Right renal cortex interstitium (tissue), 3 donors: ENCODE measurements at regions not wholly inside any gene's neighbourhood (a gene's known extent, or its start where the extent isn't known, plus 50 kb on each side); places are given as distances from the start of the nearest gene placed in this dataset.

Experiments
- DNase-seq, 3 donors: peaks; one replicate each; pipeline ENCODE4 v3.0.0-alpha.2; 2013; ENCODE audit warnings: low read depth in 3 of 3, low spot score in 2 of 3

GRCh38 chr16:87244636-87245197 lies 72.5 kb downstream of the C16orf95 start:
- DNase-seq = no peak

GRCh38 chr16:87245511-87245910 lies 71.7 kb downstream of the C16orf95 start:
- DNase-seq = no peak

- no peak for DNase-seq
These were observed 70.7 kb downstream of the C16orf95 start for GRCh38 chr16:87246269-87247065.

- no peak for DNase-seq
These were observed 68.5 kb downstream of the C16orf95 start for GRCh38 chr16:87248714-87249113.

- DNase-seq = no peak
These were observed 67.8 kb downstream of the C16orf95 start for GRCh38 chr16:87249425-87249824.

- no peak for DNase-seq
These were observed 66.7 kb downstream of the C16orf95 start for GRCh38 chr16:87250431-87250960.

- DNase-seq = no peak
These were observed 64.8 kb downstream of the C16orf95 start for GRCh38 chr16:87252269-87252970.
